Endometrial microvascular endothelial cells (primary cell): ENCODE measurements at regions not wholly inside any gene's neighbourhood (a gene's known extent, or its start where the extent isn't known, plus 50 kb on each side); places are given as distances from the start of the nearest gene placed in this dataset.
"Not testable (repeated sequence)": the region's sequence is repeated elsewhere in the genome, so short reads cannot be mapped to it uniquely, and the experiment has no call there.

ENCODE experiments used
- in situ Hi-C: cut with HindIII; loops from 2 replicates; pipeline ENCODE4 v1.10.0; 2017; ENCODE audit warnings: low sequenced_read_pairs, low pct_unique_long_range_greater_than_20kb; ENCODE audit errors: inconsistent ontology term

GRCh38 chr6:121917834-121918559, 481.5 kb upstream of the HSF2 start:
- in situ Hi-C loops = no loop called here

- in situ Hi-C loops = no loop called here
These were observed 478.8 kb upstream of the HSF2 start for GRCh38 chr6:121920616-121921015.

- in situ Hi-C loops = no loop called here
These were observed 474.4 kb upstream of the HSF2 start for GRCh38 chr6:121925024-121925423.

- in situ Hi-C loops = no loop called here
These were observed 473.8 kb upstream of the HSF2 start for GRCh38 chr6:121925534-121926255.

GRCh38 chr6:121929301-121929700, 470.2 kb upstream of the HSF2 start:
- in situ Hi-C loops = no loop called here

- in situ Hi-C loops = no loop called here
These were observed 467.1 kb upstream of the HSF2 start for GRCh38 chr6:121932076-121932991.

GRCh38 chr6:121934451-121934850, 465.0 kb upstream of the HSF2 start:
- in situ Hi-C loops = no loop called here

- in situ Hi-C loops = no loop called here
These were observed 458.7 kb upstream of the HSF2 start for GRCh38 chr6:121940728-121941127.

GRCh38 chr6:121944354-121944753, 455.1 kb upstream of the HSF2 start:
- in situ Hi-C loops = no loop called here

- in situ Hi-C loops = no loop called here
These were observed 448.3 kb upstream of the HSF2 start for GRCh38 chr6:121951123-121951522.

- in situ Hi-C loops = no loop called here
These were observed 447.5 kb upstream of the HSF2 start for GRCh38 chr6:121951918-121952379.

- in situ Hi-C loops = not testable (repeated sequence)
These were observed 444.1 kb upstream of the HSF2 start for GRCh38 chr6:121955401-121955800.

- in situ Hi-C loops = no loop called here
These were observed 442.7 kb upstream of the HSF2 start for GRCh38 chr6:121956782-121957181.

- in situ Hi-C loops = no loop called here
These were observed 440.0 kb upstream of the HSF2 start for GRCh38 chr6:121959501-121959900.

- in situ Hi-C loops = no loop called here
These were observed 437.8 kb upstream of the HSF2 start for GRCh38 chr6:121961619-121962125.

- in situ Hi-C loops = no loop called here
These were observed 435.6 kb upstream of the HSF2 start for GRCh38 chr6:121963826-121964225.

GRCh38 chr6:121965739-121966138, 433.7 kb upstream of the HSF2 start:
- in situ Hi-C loops = no loop called here

GRCh38 chr6:121967631-121968030, 431.8 kb upstream of the HSF2 start:
- in situ Hi-C loops = no loop called here

GRCh38 chr6:121971931-121972335, 427.5 kb upstream of the HSF2 start:
- in situ Hi-C loops = no loop called here
